GM08714 (cell line): ENCODE measurements at regions not wholly inside any gene's neighbourhood (a gene's known extent, or its start where the extent isn't known, plus 50 kb on each side); places are given as distances from the start of the nearest gene placed in this dataset.

Experiments used
- H3K4me3 ChIP-seq: fragments of 200-500 bp; sonication (Bioruptor generic); 2 replicates; pipeline ENCODE4 v1.5.1; 2014; ENCODE audit warnings: mild to moderate bottlenecking, low read length, inconsistent platforms
- ZNF274 ChIP-seq: IDR thresholded peaks from 2 replicates; pipeline ENCODE4 v1.6.1; 2012; ENCODE audit warnings: mild to moderate bottlenecking, low read depth, low read length

- no peak for TF ChIP-seq ZNF274
Measured at GRCh38 chr16:87057951-87058560, 259.1 kb downstream of the C16orf95 start.

GRCh38 chr16:87058728-87059250 lies 258.4 kb downstream of the C16orf95 start:
- TF ChIP-seq ZNF274, result no peak
- H3K4me3 ChIP-seq, result no peak overlapping the region

More at GRCh38 chr16:87057951-87058560, 259.1 kb downstream of the C16orf95 start:
- no peak overlapping the region for H3K4me3 ChIP-seq

- TF ChIP-seq ZNF274, result no peak
- no peak overlapping the region for H3K4me3 ChIP-seq
Measured at GRCh38 chr16:87060034-87060986, 256.9 kb downstream of the C16orf95 start.

- H3K4me3 ChIP-seq, result no peak overlapping the region
- no peak for TF ChIP-seq ZNF274
Measured at GRCh38 chr16:87061243-87061920, 255.8 kb downstream of the C16orf95 start.

GRCh38 chr16:87062569-87063442 lies 254.4 kb downstream of the C16orf95 start:
- no peak for TF ChIP-seq ZNF274
- no peak overlapping the region for H3K4me3 ChIP-seq

- no peak overlapping the region for H3K4me3 ChIP-seq
- no peak for TF ChIP-seq ZNF274
Measured at GRCh38 chr16:87063543-87063942, 253.6 kb downstream of the C16orf95 start.

GRCh38 chr16:87064731-87065445 lies 252.3 kb downstream of the C16orf95 start:
- no peak overlapping the region for H3K4me3 ChIP-seq

GRCh38 chr16:87065446-87066132 lies 251.6 kb downstream of the C16orf95 start:
- no peak overlapping the region for H3K4me3 ChIP-seq
- no peak for TF ChIP-seq ZNF274

More at GRCh38 chr16:87064731-87065445, 252.3 kb downstream of the C16orf95 start:
- TF ChIP-seq ZNF274, result no peak

- no peak overlapping the region for H3K4me3 ChIP-seq
- TF ChIP-seq ZNF274, result no peak
Measured at GRCh38 chr16:87066133-87067002, 250.8 kb downstream of the C16orf95 start.

GRCh38 chr16:87067003-87067556 lies 250.1 kb downstream of the C16orf95 start:
- no peak overlapping the region for H3K4me3 ChIP-seq
- no peak for TF ChIP-seq ZNF274
